C4-2B (cell line): ENCODE measurements at regions not wholly inside any gene's neighbourhood (a gene's known extent, or its start where the extent isn't known, plus 50 kb on each side); places are given as distances from the start of the nearest gene placed in this dataset.

Source experiments
- H3K27ac ChIP-seq: fragments of 450-650 bp; 2 replicates; pipeline ENCODE4 v1.5.1; 2017
- ZFX ChIP-seq: fragments of 450-650 bp; IDR thresholded peaks from 2 replicates; pipeline ENCODE4 v1.6.1; 2017
- TF ChIP-seq, protein P1 (sequence below): fragments of 450-650 bp; conservative IDR thresholded peaks from 2 replicates; pipeline ENCODE4 v1.5.1; 2017; ENCODE audit warnings: mild to moderate bottlenecking

DNA sequence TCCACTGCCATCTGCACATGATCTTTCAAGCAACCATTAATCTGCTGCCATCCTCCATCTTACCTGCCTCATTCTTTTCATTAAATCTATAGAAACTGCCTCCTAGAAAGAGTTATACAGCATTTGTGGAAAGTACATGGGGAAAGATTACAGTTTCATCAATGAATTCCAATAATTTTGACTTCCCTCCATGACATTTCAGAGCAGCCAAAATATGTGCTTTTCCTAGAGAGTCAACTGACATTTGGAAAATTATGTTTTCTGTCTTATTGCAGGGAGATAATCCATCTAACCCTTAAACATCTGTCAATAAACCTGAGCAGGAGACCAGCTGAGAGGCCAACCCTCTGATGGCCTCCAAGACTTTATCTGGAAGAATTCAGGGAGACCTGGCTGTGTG, 147.0 kb upstream of the CDH5 start:
- no peak overlapping the region for H3K27ac ChIP-seq
- TF ChIP-seq ZFX = no peak
- TF ChIP-seq, protein P1, sequence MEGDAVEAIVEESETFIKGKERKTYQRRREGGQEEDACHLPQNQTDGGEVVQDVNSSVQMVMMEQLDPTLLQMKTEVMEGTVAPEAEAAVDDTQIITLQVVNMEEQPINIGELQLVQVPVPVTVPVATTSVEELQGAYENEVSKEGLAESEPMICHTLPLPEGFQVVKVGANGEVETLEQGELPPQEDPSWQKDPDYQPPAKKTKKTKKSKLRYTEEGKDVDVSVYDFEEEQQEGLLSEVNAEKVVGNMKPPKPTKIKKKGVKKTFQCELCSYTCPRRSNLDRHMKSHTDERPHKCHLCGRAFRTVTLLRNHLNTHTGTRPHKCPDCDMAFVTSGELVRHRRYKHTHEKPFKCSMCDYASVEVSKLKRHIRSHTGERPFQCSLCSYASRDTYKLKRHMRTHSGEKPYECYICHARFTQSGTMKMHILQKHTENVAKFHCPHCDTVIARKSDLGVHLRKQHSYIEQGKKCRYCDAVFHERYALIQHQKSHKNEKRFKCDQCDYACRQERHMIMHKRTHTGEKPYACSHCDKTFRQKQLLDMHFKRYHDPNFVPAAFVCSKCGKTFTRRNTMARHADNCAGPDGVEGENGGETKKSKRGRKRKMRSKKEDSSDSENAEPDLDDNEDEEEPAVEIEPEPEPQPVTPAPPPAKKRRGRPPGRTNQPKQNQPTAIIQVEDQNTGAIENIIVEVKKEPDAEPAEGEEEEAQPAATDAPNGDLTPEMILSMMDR = no peak

GRCh38 chr16:66212428-66212827, 154.1 kb upstream of the CDH5 start:
- TF ChIP-seq ZFX = no peak
- TF ChIP-seq, protein P1 = no peak

DNA sequence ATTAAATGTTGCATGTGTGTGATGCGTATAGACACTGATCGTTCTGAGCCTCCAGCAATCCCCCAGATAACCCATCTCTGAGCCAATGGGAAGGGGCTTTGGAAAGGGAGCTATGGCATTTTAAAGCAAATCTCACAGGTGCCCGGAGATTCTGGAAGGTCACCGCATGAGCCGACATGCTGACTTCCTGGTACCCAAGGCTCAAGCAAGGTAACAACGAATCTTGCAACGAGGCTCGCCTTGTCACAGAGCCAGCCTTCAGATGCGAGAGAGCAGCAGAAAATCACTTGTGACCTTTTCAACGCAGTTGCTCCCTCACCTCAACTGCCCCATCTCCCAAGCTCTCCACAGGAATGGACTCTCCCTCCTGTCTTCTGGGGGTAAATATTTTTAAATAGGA, 154.8 kb upstream of the CDH5 start:
- no peak for TF ChIP-seq ZFX
- TF ChIP-seq, protein P1 = no peak
- H3K27ac ChIP-seq = no peak overlapping the region

More at GRCh38 chr16:66212428-66212827, 154.1 kb upstream of the CDH5 start:
- H3K27ac ChIP-seq = no peak overlapping the region

DNA sequence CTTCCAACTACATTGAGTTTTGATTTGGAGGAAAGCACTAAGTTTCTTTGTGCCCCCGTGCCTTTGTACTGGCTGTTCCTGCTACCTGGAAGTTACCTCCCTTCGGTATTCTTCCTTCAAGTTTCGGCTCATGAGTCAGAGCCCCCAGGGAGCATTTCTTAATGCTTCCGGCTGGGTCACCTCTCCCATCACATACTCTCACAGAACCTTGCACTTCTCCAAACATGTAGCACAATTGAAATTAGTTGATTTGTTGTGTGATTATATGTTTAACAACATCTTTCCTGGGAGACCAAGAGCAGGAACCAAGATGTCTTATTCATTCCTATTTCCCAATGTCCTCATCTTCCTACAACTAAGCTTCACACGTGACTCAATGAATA, 158.6 kb upstream of the CDH5 start:
- no peak overlapping the region for H3K27ac ChIP-seq
- TF ChIP-seq, protein P1 = no peak
- TF ChIP-seq ZFX = no peak

DNA sequence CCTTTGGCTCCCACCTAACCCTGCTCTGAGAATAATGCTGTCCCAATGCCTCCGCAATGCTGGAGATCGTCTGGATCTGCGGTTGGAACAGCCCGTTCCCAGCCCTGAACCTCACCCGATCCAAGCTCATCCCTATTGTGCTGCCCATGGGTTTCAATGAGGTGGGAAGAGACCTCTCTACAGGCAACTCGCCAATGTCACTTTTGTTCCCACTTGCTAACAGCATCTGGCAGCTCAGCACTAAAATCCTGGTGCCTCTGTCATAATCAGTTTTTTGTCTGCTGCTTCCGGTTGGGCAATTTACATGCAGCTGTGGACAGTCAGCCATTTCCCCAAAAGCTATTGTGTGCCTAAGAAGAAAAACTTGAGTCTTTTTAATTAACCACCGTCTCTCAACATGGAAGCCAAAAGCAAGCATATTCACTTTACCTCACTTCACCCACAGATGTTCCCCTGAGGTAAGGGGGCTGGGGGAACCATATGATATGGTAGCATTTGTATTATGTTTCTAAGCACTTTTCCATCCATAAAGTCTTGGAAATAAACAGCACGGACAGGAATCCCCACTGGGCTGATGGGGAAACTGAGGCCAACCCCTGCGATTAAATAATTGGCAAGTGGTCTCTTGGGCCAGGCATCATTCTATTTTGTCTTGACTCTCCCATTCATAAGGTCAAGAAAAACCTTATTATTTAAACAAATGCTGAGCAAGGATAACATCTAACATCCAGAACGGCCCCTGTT, 159.2 kb upstream of the CDH5 start:
- no peak overlapping the region for H3K27ac ChIP-seq
- TF ChIP-seq, protein P1 = no peak
- TF ChIP-seq ZFX = no peak

- H3K27ac ChIP-seq = no peak overlapping the region
- TF ChIP-seq ZFX = no peak
- TF ChIP-seq, protein P1 = no peak
Observed at GRCh38 chr16:66206363-66206762, 160.1 kb upstream of the CDH5 start.

DNA sequence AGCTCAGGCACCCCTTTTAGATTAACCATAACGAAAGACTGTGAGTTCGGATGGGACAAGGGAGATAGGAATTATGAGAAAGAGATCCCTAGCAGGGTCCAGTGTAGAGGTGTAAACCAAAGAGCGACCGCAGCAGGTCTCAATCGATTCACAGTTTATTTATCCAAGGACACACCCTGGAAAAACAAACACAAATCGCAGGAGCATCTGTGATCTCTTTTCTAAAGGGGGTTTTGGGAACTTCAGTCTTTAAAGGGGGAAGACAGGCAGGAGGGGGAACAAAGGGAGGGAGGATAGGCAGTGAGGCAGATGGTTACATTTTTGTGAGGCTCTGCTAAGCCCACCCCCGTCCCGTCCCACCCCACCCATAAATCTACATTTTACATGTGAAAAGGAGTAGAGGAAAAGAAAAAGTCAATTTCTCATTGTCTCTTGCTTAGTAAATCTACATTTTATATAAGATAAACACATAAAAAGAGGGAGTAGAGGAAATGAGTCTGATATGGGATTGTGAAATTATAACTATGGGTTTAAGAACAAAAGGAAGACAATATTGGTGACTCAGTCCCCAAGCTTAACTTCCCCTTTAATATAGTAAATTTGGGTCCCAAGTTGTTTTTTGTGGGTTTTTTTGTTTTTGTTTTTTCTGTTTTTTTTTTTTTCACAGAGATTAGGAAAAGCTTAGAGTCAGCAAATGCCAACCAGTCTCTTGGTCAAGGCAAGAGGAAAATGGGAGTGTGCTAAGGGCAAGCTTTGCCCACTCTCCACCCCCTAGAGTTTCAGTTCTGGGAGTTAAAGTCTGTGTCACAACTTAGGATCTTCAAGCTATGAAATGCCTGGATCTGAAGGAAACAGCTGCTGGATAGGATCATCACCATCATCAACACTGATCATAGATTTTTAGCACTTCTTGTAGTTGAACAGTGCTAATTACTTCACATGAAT, 160.9 kb upstream of the CDH5 start:
- H3K27ac ChIP-seq = no peak overlapping the region
- no peak for TF ChIP-seq ZFX
- TF ChIP-seq, protein P1 = no peak
